NCI-H1694 treated with DMSO at 0.1 percent for 48 hours (cell line): ENCODE measurements at regions not wholly inside any gene's neighbourhood (a gene's known extent, or its start where the extent isn't known, plus 50 kb on each side); places are given as distances from the start of the nearest gene placed in this dataset.
"Not testable (repeated sequence)": the region's sequence is repeated elsewhere in the genome, so short reads cannot be mapped to it uniquely, and the experiment has no call there.

Experiments used
- DNase-seq: peaks from one replicate; lab custom pipeline; 2025; lab: John Stamatoyannopoulos, UW

DNA sequence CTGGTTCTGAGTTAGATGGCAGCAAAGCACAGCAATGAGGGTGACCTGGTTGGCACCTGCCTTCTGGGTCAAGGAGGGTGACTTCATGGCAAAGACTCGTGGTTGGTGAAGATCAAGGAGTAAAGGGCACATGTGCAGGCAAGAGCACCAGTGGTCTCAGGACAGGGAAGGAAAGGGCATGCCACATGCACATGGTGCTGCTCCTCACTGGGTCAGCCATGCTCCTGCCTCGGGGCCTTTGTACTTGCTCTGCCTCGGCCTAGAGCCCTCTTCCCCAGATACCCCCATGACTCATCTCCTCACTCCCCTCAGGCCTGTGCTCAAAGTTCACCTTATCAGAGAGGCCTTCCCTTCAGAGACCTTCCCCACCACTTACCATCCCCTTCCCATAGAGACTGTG is 106.7 kb upstream of the KDM7A start:
- no peak for DNase-seq

DNA sequence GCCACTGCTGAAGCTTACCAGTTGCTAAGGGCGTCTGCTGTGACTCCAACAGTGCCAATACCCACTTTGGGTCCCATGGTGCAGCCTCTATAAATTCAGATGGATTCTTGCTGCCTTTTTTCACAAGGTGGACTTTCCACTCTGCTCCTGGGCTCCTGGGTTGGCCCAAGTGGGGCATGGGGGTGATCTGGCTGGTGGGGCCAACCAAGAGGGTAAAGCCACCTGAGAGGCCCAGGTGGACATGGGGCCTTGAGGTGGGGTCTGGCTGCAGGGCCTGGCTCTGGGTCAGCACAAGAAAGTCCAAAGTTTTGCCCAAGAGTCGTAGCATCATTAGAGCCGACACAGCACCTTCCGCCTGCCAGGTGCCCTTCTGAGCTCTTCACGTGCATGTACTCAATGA is 105.2 kb upstream of the KDM7A start:
- no peak for DNase-seq

GRCh38 chr7:140281255-140281654 is 104.5 kb upstream of the KDM7A start:
- no peak for DNase-seq

DNA sequence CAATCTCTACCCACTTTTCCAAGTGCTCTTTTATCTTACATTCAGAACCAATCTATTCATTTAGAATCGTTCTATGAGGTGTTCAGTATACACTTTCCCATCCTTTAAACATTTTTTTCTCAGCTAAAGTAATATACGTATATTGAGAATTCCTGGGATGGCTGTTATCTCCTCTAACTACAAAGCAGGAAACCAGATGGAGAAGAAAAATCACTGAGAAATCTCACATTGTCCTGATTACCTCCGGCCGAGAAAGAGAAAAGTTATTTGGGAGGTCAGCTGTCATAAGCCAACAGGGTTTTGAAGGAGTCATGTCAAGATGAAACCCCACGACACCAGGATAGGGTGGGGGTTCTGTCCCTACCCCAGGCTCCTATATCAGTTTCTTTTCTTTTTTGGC is 99.2 kb upstream of the KDM7A start:
- DNase-seq = no peak

- no peak for DNase-seq
Measured at GRCh38 chr7:140275069-140275965, 98.5 kb upstream of the KDM7A start.

DNA sequence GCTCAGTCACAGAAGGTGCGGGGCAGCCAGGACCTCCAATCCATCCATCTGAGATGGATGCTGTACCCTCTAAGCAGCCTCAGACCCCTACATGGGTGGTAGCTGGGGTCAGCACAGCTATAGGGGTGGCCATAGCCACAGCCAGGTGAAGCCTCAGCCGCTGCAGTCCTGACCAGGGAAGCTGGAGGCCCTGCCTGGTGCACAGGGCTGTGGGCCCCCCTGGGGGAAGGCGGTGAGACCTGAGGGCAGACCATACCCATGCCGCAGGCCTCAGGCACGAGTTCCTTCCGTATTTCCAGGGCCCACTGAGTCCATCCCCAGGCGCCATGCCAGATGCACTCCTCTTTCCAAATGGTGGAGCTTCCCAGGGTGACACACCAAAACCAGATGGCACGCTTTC is 96.6 kb upstream of the KDM7A start:
- DNase-seq = no peak

DNA sequence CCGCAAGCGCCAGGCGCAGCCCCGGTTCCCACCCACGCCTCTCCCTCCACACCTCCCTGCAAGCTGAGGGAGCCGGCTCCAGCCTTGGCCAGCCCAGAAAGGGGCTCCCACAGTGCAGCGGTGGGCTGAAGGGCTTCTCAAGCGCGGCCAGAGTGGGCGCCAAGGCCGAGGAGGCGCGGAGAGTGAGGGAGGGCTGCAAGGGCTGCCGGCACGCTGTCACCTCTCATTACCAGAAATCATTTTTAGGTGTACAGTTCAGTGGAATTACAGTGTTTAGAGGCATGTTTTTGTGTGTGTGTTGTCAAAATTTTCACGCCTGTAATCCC is 94.8 kb upstream of the KDM7A start:
- not testable (repeated sequence) for DNase-seq

- DNase-seq = no peak
Measured at GRCh38 chr7:140269004-140269638, 92.3 kb upstream of the KDM7A start.

DNA sequence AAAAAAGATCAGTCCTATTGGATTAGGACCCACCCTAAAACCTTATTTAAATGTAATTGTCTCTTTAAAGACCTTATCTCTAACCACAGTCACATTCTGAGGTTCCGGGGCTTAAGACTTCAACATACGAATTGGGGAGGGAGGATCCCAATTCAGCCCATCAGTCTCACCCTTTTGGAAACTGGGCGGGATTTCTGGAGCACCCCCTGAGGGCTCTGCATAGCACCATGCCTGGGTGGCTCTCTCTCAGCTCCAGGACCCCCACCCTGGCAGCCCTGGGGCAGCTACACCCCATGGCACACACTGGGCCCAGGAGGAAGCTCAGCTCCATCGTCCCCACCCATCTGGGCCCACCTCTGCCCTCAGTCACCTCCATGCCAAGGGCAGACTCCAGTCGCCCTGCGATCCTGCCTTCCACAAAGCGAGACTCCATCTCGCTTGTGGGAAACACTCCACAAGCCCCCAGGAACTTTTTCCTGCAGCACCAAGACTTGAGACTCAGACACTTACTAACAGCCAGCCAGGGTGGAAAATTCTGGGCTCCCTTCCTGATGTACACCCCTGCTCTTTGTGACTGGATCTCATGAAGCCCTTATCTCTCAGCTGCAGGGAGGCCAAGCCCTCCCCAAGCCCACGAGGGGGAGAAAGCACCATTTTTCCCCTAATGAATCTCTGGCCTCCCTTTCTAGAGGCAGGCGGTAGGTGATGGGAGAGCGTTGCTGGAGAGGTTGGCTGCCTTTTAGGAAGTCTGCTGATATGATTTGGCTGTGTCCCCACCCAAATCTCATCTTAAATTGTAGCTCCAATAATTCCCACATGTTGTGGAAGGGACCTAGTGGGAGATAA is 90.8 kb upstream of the KDM7A start:
- DNase-seq = no peak

DNA sequence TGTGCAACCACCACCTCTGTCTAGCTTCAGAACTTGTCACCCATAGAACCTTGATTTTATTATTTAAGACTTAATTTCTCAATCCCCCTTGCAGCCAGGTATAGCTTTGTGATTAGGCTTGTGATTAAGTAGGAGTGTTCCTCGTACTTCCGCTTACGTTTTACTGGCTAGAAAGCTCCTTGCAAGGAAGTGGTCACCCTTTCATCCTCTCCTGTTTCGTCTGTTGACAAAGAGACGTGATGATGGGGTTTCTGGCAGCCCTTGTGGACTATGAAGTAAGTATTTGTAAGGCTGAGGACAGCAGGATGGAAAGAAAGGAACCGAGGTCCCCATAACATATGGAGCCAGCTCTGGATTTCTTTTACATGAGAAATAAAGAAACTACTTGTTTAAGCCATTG is 86.5 kb upstream of the KDM7A start:
- no peak for DNase-seq

- no peak for DNase-seq
Measured at GRCh38 chr7:140262242-140262903, 85.6 kb upstream of the KDM7A start.

DNA sequence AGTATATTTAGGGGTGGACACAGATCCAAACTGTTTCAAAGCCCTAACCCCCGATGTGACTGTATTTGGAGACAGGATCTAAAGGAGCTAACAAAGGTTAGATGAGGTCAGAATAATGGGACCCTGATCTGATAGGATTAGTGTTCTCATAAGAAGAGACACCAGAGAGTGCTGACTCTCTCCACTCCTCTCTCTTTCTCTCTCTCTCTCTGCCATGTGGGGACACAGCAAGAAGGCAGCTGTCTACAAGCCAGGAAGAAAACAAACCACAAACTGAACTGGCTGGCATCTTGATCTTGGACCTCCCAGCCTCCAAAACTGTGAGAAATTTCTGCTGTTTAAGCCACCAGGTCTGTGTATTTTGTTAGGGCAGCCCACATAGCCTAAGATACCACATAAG is 84.7 kb upstream of the KDM7A start:
- DNase-seq = no peak

GRCh38 chr7:140261105-140261486 is 84.3 kb upstream of the KDM7A start:
- no peak for DNase-seq

GRCh38 chr7:140260352-140261104 is 83.7 kb upstream of the KDM7A start:
- no peak for DNase-seq

- not testable (repeated sequence) for DNase-seq
Measured at GRCh38 chr7:140257278-140257677, 80.5 kb upstream of the KDM7A start.

DNA sequence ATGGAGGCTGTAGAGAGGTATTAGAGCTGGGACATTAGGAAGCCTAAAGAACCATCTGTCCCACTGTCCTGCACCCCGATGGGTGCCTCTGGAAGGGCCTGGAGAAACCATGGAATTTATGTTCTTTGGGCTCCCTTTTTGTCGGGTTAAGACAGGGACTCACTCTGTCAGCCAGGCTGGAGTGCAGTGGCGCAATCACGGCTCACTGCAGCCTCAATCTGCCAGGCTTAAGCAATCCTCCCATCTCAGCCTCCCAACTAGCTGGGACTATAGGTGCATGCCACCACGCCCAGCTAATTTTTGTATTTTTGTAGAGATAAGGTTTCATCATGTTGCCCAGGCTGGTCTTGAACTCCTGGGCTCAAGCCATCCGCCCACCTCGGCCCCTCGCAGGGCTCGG is 78.2 kb upstream of the KDM7A start:
- DNase-seq = not testable (repeated sequence)

GRCh38 chr7:140249036-140249806 is 72.4 kb upstream of the KDM7A start:
- no peak for DNase-seq

- no peak for DNase-seq
Measured at GRCh38 chr7:140247559-140247958, 70.8 kb upstream of the KDM7A start.

DNA sequence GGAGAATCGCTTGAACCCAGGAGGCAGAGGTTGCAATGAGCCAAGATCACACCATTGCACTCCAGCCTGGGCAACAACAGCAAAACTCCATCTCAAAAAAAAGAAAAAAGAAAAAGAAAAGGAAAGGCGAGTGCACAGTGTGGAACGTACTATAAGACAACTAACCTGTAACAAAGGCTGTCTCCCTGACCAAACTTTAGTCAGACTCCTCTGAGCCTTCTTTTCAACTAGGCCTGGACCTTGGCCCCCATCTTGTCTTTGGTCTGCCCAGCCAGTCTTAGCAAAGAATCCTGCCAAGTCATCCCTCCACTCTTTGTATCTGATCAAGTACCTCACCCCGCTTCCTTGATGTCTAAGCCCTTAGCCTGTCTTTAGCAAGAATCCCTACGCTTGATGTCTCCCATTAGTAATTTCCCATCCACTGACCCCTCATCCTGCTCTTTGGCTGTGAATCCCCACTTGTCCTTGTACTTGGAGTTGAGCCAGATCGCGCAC is 68.9 kb upstream of the KDM7A start:
- DNase-seq = no peak
